Right lobe of liver (tissue), 6 donors: ENCODE measurements at regions not wholly inside any gene's neighbourhood (a gene's known extent, or its start where the extent isn't known, plus 50 kb on each side); places are given as distances from the start of the nearest gene placed in this dataset.

Source experiments
- ATAC-seq, 4 donors: fragments of 200-7000 bp; cut with Tn5 transposase; one replicate each; pipeline ENCODE4 v1.9.1; 2020; ENCODE audit warnings: mild to moderate bottlenecking in 4 of 4, moderate library complexity in 4 of 4
- DNase-seq, 3 donors: peaks; one replicate each; pipeline ENCODE4 v3.0.0-alpha.2; 2020
- H3K27ac ChIP-seq, 3 donors: fragments of 200-600 bp; one replicate each; pipeline ENCODE4 v1.8.0; 2022
- H3K27me3 ChIP-seq, 2 donors: fragments of 200-600 bp; one replicate each; pipeline ENCODE4 v1.8.0; 2022
- H3K36me3 ChIP-seq, 4 donors: fragments of 200-600 bp; sonication (generic) in 1 of 4; one replicate each; pipeline versions ENCODE4 v1.5.1 to v1.8.0; 2017 to 2022; ENCODE audit warnings: control low read depth in 1 of 4
- H3K4me1 ChIP-seq, 4 donors: fragments of 200-600 bp; sonication (generic) in 1 of 4; one replicate each; pipeline versions ENCODE4 v1.5.1 to v1.8.0; 2017 to 2022; ENCODE audit warnings: control low read depth in 1 of 4
- H3K4me3 ChIP-seq, 3 donors: fragments of 200-600 bp; one replicate each; pipeline ENCODE4 v1.8.0; 2022
- H3K9me3 ChIP-seq, 4 donors: fragments of 200-600 bp; sonication (generic) in 1 of 4; one replicate each; pipeline versions ENCODE4 v1.5.1 to v1.8.0; 2017 to 2022; ENCODE audit warnings: control low read depth in 1 of 4
- POLR2A ChIP-seq: fragments of 450-650 bp; IDR thresholded peaks from one replicate; pipeline ENCODE4 v1.6.1; 2017; ENCODE audit warnings: antibody characterized with exemption, mild to moderate bottlenecking
- WGBS: methylation state at CpG from one replicate; pipeline ENCODE4 v1.1.6; 2018; ENCODE audit warnings: low coverage, low lambda C conversion rate; ENCODE audit not compliant: insufficient coverage; ENCODE audit errors: missing lambda C conversion rate; 5-methylcytosine and 5-hydroxymethylcytosine counted together
- intact Hi-C, 2 donors: fragments of 100-400 bp; cut with DNase I; formaldehyde crosslinking; loops; one replicate each; pipeline versions ENCODE4 v1.11.2 to v1.14.1; 2022
- TF ChIP-seq, protein P1 (sequence below), 4 donors: fragments of 200-600 bp in 3 of 4; fragments of 450-650 bp in 1 of 4; IDR thresholded peaks; one replicate each; pipeline versions ENCODE4 v1.5.1 to v1.8.0; 2016 to 2022; ENCODE audit warnings: antibody characterized with exemption in 4 of 4, mild to moderate bottlenecking in 2 of 4
- donor health status: DM: no; HTN: yes; CAD: no.
- donor health status: DM: no; HTN: no; CAD: no.
- donor health status: DM: no; HTN: no; CAD: no.
- donor health status: DM: no; HTN: yes; CAD: no.
- donor health status: DM: no; HTN: yes; CAD: no.

DNA sequence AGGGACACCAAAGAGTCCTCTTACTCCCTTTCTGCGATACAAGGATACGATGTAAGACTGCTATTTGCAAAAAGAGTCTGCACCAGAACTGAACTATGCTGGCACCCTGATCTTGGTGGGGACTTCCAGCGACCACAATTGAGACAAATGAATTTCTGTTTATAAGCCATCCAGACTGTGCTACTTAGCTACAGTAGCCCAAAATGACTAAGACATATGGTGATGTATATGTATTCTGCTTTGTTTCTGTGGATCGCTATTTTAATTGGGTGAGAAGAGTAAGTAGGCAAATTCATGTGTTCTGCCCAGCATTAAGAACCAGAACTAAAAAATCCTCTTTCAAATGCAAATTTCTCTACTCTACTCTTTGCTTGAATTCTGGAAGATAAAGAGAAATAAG is 720.9 kb downstream of the DIPK2A start:
- TF ChIP-seq, protein P1, sequence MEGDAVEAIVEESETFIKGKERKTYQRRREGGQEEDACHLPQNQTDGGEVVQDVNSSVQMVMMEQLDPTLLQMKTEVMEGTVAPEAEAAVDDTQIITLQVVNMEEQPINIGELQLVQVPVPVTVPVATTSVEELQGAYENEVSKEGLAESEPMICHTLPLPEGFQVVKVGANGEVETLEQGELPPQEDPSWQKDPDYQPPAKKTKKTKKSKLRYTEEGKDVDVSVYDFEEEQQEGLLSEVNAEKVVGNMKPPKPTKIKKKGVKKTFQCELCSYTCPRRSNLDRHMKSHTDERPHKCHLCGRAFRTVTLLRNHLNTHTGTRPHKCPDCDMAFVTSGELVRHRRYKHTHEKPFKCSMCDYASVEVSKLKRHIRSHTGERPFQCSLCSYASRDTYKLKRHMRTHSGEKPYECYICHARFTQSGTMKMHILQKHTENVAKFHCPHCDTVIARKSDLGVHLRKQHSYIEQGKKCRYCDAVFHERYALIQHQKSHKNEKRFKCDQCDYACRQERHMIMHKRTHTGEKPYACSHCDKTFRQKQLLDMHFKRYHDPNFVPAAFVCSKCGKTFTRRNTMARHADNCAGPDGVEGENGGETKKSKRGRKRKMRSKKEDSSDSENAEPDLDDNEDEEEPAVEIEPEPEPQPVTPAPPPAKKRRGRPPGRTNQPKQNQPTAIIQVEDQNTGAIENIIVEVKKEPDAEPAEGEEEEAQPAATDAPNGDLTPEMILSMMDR (IDR thresholded peaks at IDR 0.05) = no peak
- no peak for TF ChIP-seq POLR2A
- Histone ChIP-seq H3K36me3 (no peaks in the 10 kb centered on the region), H3K9me3 (no peaks in the 10 kb centered on the region), H3K27me3 (no peaks in the 10 kb centered on the region), H3K4me3 (no peak overlapping the region), H3K4me1 (no peaks in the 10 kb centered on the region), H3K27ac (no peak overlapping the region)
- WGBS = 68% methylated on average over 4 of the region's 4 CpGs
- intact Hi-C loops = no loop called here
- no peak for DNase-seq
- no peak for ATAC-seq

DNA sequence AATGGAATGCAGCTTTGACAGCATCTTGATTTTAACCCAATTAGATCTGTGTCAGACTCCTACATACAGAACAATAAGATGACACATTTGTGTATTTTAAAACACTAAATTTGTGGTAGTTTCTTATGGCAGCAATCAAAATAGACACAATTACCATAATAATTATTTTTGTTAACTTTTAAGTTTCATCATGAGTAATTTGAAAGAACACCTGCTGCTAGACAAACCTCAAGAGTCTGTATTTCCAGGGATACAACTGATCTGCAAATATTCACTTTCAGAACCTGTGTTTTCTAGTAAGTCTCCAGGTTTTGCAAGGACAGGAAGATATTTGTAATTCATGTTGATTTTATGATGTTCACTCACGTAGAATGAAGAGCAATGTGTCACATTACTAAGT is 736.8 kb downstream of the DIPK2A start:
- no peaks in the 10 kb centered on the region for H3K27me3 ChIP-seq
- WGBS = 52% methylated on average over 1 of the region's 1 CpG
- DNase-seq = no peak
- H3K4me3 ChIP-seq = no peak overlapping the region
- intact Hi-C loops = no loop called here
- peaks cover 0 to 2% (median 0%) of the 10 kb centered on the region in 4 donors for H3K4me1 ChIP-seq
- no peaks in the 10 kb centered on the region for H3K9me3 ChIP-seq
- TF ChIP-seq, protein P1 (IDR thresholded peaks at IDR 0.05) = no peak
- no peak for TF ChIP-seq POLR2A
- no peak overlapping the region for H3K27ac ChIP-seq
- no peaks in the 10 kb centered on the region for H3K36me3 ChIP-seq
- no peak for ATAC-seq

DNA sequence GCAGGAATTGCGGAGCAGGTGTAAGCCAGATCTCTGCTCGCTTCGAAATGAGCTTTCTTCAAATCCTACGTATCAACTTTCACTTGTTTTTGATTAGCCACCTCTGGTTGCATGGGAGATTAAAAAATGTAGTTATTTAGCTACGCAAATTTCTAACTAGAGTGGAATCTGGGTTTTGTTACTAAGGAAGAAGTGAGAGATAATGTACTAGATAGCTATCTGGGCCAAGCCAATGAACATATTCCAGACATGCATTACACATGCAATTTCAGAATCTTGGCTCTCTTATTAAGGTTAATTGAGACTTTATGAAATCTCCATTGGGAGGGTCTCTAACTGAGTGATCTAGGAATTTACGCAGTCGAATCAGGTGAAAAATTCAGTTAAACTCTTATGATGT is 765.7 kb downstream of the DIPK2A start:
- Histone ChIP-seq H3K27ac (no peak overlapping the region), H3K4me3 (no peak overlapping the region), H3K27me3 (no peaks in the 10 kb centered on the region), H3K36me3 (no peaks in the 10 kb centered on the region), H3K9me3 (no peaks in the 10 kb centered on the region), H3K4me1 (no peaks in the 10 kb centered on the region)
- intact Hi-C loops = no loop called here
- 84% methylated on average over 7 of the region's 7 CpGs for WGBS
- ATAC-seq = no peak
- DNase-seq = no peak
- no peak for TF ChIP-seq POLR2A
- TF ChIP-seq, protein P1 (IDR thresholded peaks at IDR 0.05) = no peak

DNA sequence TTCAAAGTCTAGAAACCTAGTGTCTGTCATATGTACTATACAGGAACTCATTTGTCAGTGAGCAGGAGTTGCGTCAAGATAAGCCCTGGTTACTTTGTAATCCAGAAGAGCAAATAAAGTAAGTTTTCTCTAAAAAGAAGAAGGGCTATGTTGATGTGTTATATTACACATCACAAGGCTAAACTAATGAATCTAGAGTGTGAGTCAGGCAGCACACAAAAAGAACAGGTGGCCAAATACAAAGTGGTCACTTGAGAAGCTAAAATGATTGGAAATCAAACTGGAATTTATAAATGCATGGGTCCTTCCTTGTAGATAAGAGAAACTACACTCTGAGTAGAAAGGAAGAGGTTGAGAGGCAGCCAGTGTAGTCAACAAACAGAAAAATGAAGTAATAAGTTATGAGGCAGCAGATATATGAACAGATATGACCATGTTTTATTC is 771.6 kb downstream of the DIPK2A start:
- intact Hi-C loops = no loop called here
- ATAC-seq (no peak), DNase-seq (no peak)
- H3K4me3 ChIP-seq = no peak overlapping the region
- no peak overlapping the region for H3K27ac ChIP-seq
- no peaks in the 10 kb centered on the region for H3K9me3 ChIP-seq
- 39% methylated on average over 1 of the region's 1 CpG for WGBS
- no peaks in the 10 kb centered on the region for H3K36me3 ChIP-seq
- no peaks in the 10 kb centered on the region for H3K4me1 ChIP-seq
- no peaks in the 10 kb centered on the region for H3K27me3 ChIP-seq
- no peak for TF ChIP-seq POLR2A
- TF ChIP-seq, protein P1 (IDR thresholded peaks at IDR 0.05) = no peak

DNA sequence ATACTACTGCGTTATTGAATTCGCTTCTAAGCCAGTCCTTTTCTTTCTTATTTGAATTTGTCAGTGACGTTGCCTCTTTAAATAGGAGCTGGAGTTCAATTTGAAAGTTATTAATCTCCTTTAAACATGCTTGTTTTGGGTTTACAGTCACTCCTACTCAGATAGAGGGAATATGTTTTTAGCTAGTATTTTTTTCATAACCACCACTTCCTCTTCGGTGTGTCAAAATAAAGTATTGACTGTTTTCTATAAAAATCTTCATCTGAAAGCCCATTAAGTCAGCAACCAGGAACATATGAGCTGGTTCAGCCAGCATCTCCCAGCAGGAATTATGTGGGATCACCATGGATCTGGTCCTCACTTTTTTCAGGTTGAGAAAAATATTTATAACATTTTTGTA is 772.9 kb downstream of the DIPK2A start:
- Histone ChIP-seq H3K27me3 (no peaks in the 10 kb centered on the region), H3K36me3 (no peaks in the 10 kb centered on the region), H3K27ac (no peak overlapping the region), H3K4me3 (no peak overlapping the region), H3K9me3 (no peaks in the 10 kb centered on the region), H3K4me1 (no peaks in the 10 kb centered on the region)
- TF ChIP-seq, protein P1 (IDR thresholded peaks at IDR 0.05) = no peak
- no peak for TF ChIP-seq POLR2A
- intact Hi-C loops = no loop called here
- ATAC-seq (no peak), DNase-seq (no peak)
- WGBS = 41% methylated on average over 4 of the region's 4 CpGs
